Adrenal gland (tissue), 9 donors: ENCODE measurements at regions not wholly inside any gene's neighbourhood (a gene's known extent, or its start where the extent isn't known, plus 50 kb on each side); places are given as distances from the start of the nearest gene placed in this dataset.

Experiments
- DNase-seq, 7 donors: peaks; one replicate each; pipeline ENCODE4 v3.0.0-alpha.2; 2019 to 2020
- H3K27ac ChIP-seq, 5 donors: fragments of 200-600 bp; sonication (generic) in 4 of 5; 1 replicate in 3 of 5; 2 replicates in 2 of 5; pipeline versions ENCODE4 v1.5.1 to v1.8.0; 2016 to 2020; ENCODE audit warnings: mild to moderate bottlenecking in 1 of 5
- H3K27me3 ChIP-seq: fragments of 200-600 bp; 2 replicates; pipeline ENCODE4 v1.8.0; 2021
- H3K36me3 ChIP-seq, 2 donors: fragments of 200-600 bp; replicated peaks in 1 of 2; 1 replicate in 1 of 2; 2 replicates in 1 of 2; pipeline versions ENCODE4 v1.5.1 to v1.8.0; 2018 to 2022
- H3K4me1 ChIP-seq, 2 donors: fragments of 200-600 bp; replicated peaks in 1 of 2; 1 replicate in 1 of 2; 2 replicates in 1 of 2; pipeline versions ENCODE4 v1.5.1 to v1.8.0; 2018 to 2021
- H3K4me3 ChIP-seq, 4 donors: fragments of 200-600 bp; sonication (generic) in 3 of 4; one replicate each; pipeline ENCODE4 v1.5.1; 2016 to 2018
- H3K9me3 ChIP-seq, 3 donors: fragments of 200-600 bp; sonication (generic) in 1 of 3; replicated peaks in 1 of 3; 1 replicate in 2 of 3; 2 replicates in 1 of 3; pipeline versions ENCODE4 v1.5.1 to v1.8.0; 2016 to 2021
- POLR2A ChIP-seq, 2 donors: fragments of 450-650 bp; IDR thresholded peaks; one replicate each; pipeline ENCODE4 v1.6.1; 2017; ENCODE audit warnings: antibody characterized with exemption in 2 of 2, mild to moderate bottlenecking in 2 of 2, moderate library complexity in 1 of 2
- WGBS, 4 donors: extraction: QIAGEN DNeasy Blood & Tissue Kit in 2 of 4; methylation state at CpG; one replicate each; pipeline versions ENCODE4 v1.1.5 to v1.1.7; 2013 to 2017; 5-methylcytosine and 5-hydroxymethylcytosine counted together
- intact Hi-C, 2 donors: fragments of 100-400 bp; cut with DNase I; formaldehyde crosslinking; loops; one replicate each; pipeline versions ENCODE4 v1.14.1 to v1.15.0; 2022 to 2023
- TF ChIP-seq, protein P1 (sequence below), 6 experiments: fragments of 450-650 bp in 4 of 6; fragments of 200-600 bp in 2 of 6; sonication (generic) in 1 of 6; IDR thresholded peaks; 1 replicate in 5 of 6; 2 replicates in 1 of 6; pipeline versions ENCODE4 v1.5.1 to v1.8.0; 2016 to 2021; ENCODE audit warnings: antibody characterized with exemption in 6 of 6, mild to moderate bottlenecking in 2 of 6, moderate library complexity in 1 of 6
- donor health status: healthy with polysubstance abuse.
- donor health status: Bipolar disorder and iron deficiency.
- donor health status: DM: yes; HTN: yes; CAD: no.
- donor health status: DM: no; HTN: no; CAD: no.
- donor health status: DM: no; HTN: no; CAD: no.

DNA sequence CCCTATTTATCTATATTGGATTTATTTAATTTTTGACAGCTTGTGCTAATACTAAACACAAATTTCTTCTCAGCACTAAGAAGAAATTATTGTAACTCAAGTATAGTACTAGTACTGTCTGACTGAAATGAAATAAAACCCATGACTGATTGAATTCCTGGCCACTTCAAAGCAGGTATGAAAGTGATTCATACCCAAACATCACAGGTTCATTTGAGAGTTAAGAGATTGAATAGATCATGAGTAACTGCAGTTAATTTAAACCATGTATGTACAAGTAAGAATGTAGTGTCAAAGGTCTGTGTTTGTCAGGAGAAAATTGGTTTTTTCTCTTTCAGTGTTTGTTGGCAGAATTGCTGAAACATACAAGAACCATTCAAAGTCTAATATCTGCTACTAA, 332.0 kb upstream of the GRM7 start:
- Histone ChIP-seq H3K36me3 (no peaks in the 10 kb centered on the region), H3K27ac (no peak overlapping the region), H3K4me1 (no peaks in the 10 kb centered on the region), H3K9me3 (no peaks in the 10 kb centered on the region), H3K27me3 (no peaks in the 10 kb centered on the region), H3K4me3 (no peak overlapping the region)
- DNase-seq: no peak
- TF ChIP-seq, protein P1, sequence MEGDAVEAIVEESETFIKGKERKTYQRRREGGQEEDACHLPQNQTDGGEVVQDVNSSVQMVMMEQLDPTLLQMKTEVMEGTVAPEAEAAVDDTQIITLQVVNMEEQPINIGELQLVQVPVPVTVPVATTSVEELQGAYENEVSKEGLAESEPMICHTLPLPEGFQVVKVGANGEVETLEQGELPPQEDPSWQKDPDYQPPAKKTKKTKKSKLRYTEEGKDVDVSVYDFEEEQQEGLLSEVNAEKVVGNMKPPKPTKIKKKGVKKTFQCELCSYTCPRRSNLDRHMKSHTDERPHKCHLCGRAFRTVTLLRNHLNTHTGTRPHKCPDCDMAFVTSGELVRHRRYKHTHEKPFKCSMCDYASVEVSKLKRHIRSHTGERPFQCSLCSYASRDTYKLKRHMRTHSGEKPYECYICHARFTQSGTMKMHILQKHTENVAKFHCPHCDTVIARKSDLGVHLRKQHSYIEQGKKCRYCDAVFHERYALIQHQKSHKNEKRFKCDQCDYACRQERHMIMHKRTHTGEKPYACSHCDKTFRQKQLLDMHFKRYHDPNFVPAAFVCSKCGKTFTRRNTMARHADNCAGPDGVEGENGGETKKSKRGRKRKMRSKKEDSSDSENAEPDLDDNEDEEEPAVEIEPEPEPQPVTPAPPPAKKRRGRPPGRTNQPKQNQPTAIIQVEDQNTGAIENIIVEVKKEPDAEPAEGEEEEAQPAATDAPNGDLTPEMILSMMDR (IDR thresholded peaks at IDR 0.05): no peak
- no peak for TF ChIP-seq POLR2A (IDR thresholded peaks at IDR 0.05)
- intact Hi-C loops: no loop called here

DNA sequence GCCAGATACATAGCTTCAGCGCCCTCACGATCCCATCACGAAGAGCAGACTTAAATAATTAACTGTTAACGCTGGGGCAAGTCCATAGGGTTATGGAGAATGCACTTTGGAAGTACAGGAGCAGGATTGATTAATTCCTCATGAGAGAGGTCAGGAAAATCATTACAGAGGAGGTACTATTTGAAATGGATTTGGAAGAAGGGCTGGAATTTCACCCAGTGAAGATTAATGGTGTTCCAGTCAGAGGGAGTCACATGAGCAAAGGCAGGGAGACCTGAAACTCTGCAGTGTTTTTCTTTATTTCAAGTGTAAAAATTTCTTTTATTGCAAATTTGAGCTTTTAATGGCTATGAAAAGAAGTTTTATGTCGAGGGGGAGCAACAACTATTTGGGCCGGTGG, 329.8 kb upstream of the GRM7 start:
- TF ChIP-seq, protein P1 (IDR thresholded peaks at IDR 0.05): no peak
- TF ChIP-seq POLR2A (IDR thresholded peaks at IDR 0.05): no peak
- DNase-seq: no peak
- Histone ChIP-seq H3K4me3 (no peak overlapping the region), H3K36me3 (no peaks in the 10 kb centered on the region), H3K27ac (no peak overlapping the region), H3K4me1 (no peaks in the 10 kb centered on the region), H3K27me3 (no peaks in the 10 kb centered on the region), H3K9me3 (no peaks in the 10 kb centered on the region)
- 40 to 50% (median 46%) methylated on average over 6 of the region's 6 CpGs for WGBS, 4 donors
- intact Hi-C loops: no loop called here

DNA sequence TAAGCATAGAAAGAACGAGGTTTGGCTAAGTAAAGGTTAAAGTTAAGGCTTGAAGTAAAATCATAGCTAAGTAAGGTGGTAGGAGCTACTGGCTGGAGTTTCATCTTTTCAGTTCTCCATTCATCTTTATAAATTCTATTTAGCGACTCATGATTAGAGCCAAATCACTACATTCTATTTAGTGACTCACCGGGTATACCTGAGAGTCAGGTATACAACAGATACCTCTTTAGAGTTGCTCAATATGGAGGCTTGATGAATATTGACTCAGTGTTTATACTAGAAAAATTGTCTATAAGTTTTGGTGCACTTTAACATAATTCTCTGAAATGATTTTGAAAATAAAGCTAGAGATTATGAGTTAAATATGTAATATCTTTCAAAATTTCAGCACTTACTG, 328.8 kb upstream of the GRM7 start:
- H3K4me1 ChIP-seq: no peaks in the 10 kb centered on the region
- TF ChIP-seq POLR2A (IDR thresholded peaks at IDR 0.05): no peak
- TF ChIP-seq, protein P1 (IDR thresholded peaks at IDR 0.05): no peak
- 72 to 80% (median 75%) methylated on average over 3 of the region's 3 CpGs for WGBS, 4 donors
- no peaks in the 10 kb centered on the region for H3K36me3 ChIP-seq
- no peak overlapping the region for H3K4me3 ChIP-seq
- no peaks in the 10 kb centered on the region for H3K9me3 ChIP-seq
- no peak for DNase-seq
- intact Hi-C loops: no loop called here
- no peaks in the 10 kb centered on the region for H3K27me3 ChIP-seq
- H3K27ac ChIP-seq: no peak overlapping the region

DNA sequence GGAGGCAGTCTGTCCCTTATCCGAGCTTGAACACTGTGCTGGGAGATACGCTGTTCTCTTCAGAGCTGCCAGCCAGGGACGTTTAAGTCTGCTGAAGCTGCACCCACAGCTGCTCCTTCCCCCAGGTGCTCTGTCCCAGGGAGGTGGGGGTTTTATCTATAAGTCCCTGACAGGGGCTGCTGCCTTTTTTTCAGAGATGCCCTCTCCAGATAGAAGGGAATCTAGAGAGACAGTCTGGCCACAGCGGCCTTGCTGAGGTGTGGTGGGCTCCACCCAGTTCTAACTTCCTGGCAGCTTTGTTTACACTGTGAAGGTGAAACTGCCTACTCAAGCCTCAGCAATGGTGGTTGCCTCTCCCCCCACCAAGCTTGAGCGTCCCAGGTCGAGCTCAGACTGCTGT, 319.9 kb upstream of the GRM7 start:
- TF ChIP-seq, protein P1 (IDR thresholded peaks at IDR 0.05): no peak
- no peak for TF ChIP-seq POLR2A (IDR thresholded peaks at IDR 0.05)
- Histone ChIP-seq H3K27me3 (no peaks in the 10 kb centered on the region), H3K9me3 (no peaks in the 10 kb centered on the region), H3K4me1 (no peaks in the 10 kb centered on the region), H3K36me3 (no peaks in the 10 kb centered on the region), H3K4me3 (no peak overlapping the region), H3K27ac (no peak overlapping the region)
- intact Hi-C loops: no loop called here
- no peak for DNase-seq
- 40 to 78% (median 75%) methylated on average over 3 to 6 of the region's 6 CpGs for WGBS, 4 donors
